ENCODE measurements at regions not wholly inside any gene's neighbourhood (a gene's known extent, or its start where the extent isn't known, plus 50 kb on each side); places are given as distances from the start of the nearest gene placed in this dataset.

- Histone ChIP-seq H3K56ac (ENCODE audit: insufficient read length, low read depth, low read length) (no peak overlapping the region), H3K4me1 (ENCODE audit: insufficient read depth, low read length) (no peaks in the 10 kb centered on the region; the same call in 1 of the 2 replicates), H3K27me3 (ENCODE audit: insufficient read depth, low read length) (no peaks in the 10 kb centered on the region), H3K23me2 (ENCODE audit: insufficient read length, low read depth, low read length, poor library complexity, severe bottlenecking) (no peaks in the 10 kb centered on the region), H2BK120ac (ENCODE audit: low read depth, low read length, poor library complexity, severe bottlenecking) (no peak overlapping the region), H3K18ac (ENCODE audit: insufficient read length, low read depth, low read length) (no peak overlapping the region), H4K5ac (ENCODE audit: insufficient read length, low read depth, low read length) (no peak overlapping the region), H3T11ph (ENCODE audit: low read length) (no peak overlapping the region), H3K4me2 (ENCODE audit: insufficient read depth, insufficient read length, low read length) (no peak overlapping the region), H3K79me1 (ENCODE audit: insufficient read depth, low read depth, low read length, poor library complexity, severe bottlenecking) (no peaks in the 10 kb centered on the region), H2BK5ac (ENCODE audit: insufficient read length, low read length) (no peak overlapping the region), H3K14ac (ENCODE audit: insufficient read depth, low read length) (no peak overlapping the region), H2BK12ac (ENCODE audit: insufficient read length, low read depth, low read length) (no peak overlapping the region), H4K91ac (ENCODE audit: insufficient read length, low read depth, low read length) (no peak overlapping the region), H4K8ac (replicated peaks; ENCODE audit: insufficient read length, low read depth, low read length) (no peak overlapping the region), H3K27ac (ENCODE audit: insufficient read length, low read depth, low read length) (no peak overlapping the region), H3K9me3 (ENCODE audit: control insufficient read depth, low read depth, low read length) (no peaks in the 10 kb centered on the region), H3K23ac (ENCODE audit: insufficient read length, low read depth, low read length) (no peak overlapping the region), H2AFZ (ENCODE audit: low read length) (no peak overlapping the region), H2BK15ac (ENCODE audit: low read depth, low read length) (no peak overlapping the region), H3K4ac (ENCODE audit: low read depth, low read length) (no peak overlapping the region), H2BK20ac (ENCODE audit: low read depth, low read length, poor library complexity, severe bottlenecking) (no peak overlapping the region), H3K79me2 (ENCODE audit: insufficient read depth, low read length) (no peaks in the 10 kb centered on the region), H4K20me1 (ENCODE audit: control insufficient read depth, insufficient read depth, insufficient read length) (no peaks in the 10 kb centered on the region), H3K9ac (ENCODE audit: extremely low read depth, insufficient read length, low read length) (no peak overlapping the region), H2AK5ac (ENCODE audit: insufficient read length, low read length) (no peak overlapping the region)
- H3K36me3 Mint-ChIP-seq (ENCODE audit: insufficient read depth in 1 of 3, low read depth in 3 of 3): no peaks in the 10 kb centered on the region
- no peaks in the 10 kb centered on the region; a peak in 1 of 4 replicates for H3K4me1 Mint-ChIP-seq
- no peak for TF ChIP-seq CTCF (conservative IDR thresholded peaks at IDR 0.05)
- no CpG with 5 or more reads among the region's 3 CpGs for WGBS (ENCODE audit: extremely low coverage, insufficient read length, low lambda C conversion rate)
- no peak overlapping the region for H3K4me3 Mint-ChIP-seq
- no peaks in the 10 kb centered on the region for H3K9me3 Mint-ChIP-seq
- DNase-seq: peak; percentile 27
- no peak overlapping the region for H3K27ac Mint-ChIP-seq
- H3K27me3 Mint-ChIP-seq (ENCODE audit: low read depth): no peaks in the 10 kb centered on the region
Measured at GRCh38 chr9:28598408-28598807, 1025.1 kb upstream of the C9orf72 start.

Measured in H9 (cell line).